Ovary (tissue), 7 donors: ENCODE measurements at regions not wholly inside any gene's neighbourhood (a gene's known extent, or its start where the extent isn't known, plus 50 kb on each side); places are given as distances from the start of the nearest gene placed in this dataset.

Experiments
- DNase-seq, 5 donors: peaks; one replicate each; pipeline ENCODE4 v3.0.0-alpha.2; 2019 to 2020
- H3K27ac ChIP-seq, 2 donors: fragments of 200-600 bp; one replicate each; pipeline versions ENCODE4 v1.5.1 to v1.8.0; 2019 to 2022
- H3K27me3 ChIP-seq: fragments of 200-600 bp; one replicate; pipeline ENCODE4 v1.8.0; 2022
- H3K36me3 ChIP-seq: fragments of 200-600 bp; sonication (generic); one replicate; pipeline ENCODE4 v1.5.1; 2019
- H3K4me1 ChIP-seq: one replicate; pipeline ENCODE4 v1.8.1; 2013; ENCODE audit warnings: mild to moderate bottlenecking, moderate library complexity; ENCODE audit not compliant: insufficient read depth
- H3K4me3 ChIP-seq: fragments of 200-600 bp; sonication (generic); one replicate; pipeline ENCODE4 v1.5.1; 2017
- H3K9me3 ChIP-seq, 2 donors: fragments of 200-600 bp in 1 of 2; sonication (generic) in 1 of 2; one replicate each; pipeline versions ENCODE4 v1.5.1 to v1.8.1; 2013 to 2019; ENCODE audit warnings: mild to moderate bottlenecking in 1 of 2, moderate library complexity in 1 of 2
- EP300 ChIP-seq: sonication (generic); formaldehyde crosslinking; IDR thresholded peaks from one replicate; pipeline ENCODE4 v1.6.1; 2017; ENCODE audit warnings: antibody characterized with exemption
- POLR2A ChIP-seq: fragments of 450-650 bp; IDR thresholded peaks from one replicate; pipeline ENCODE4 v1.6.1; 2017; ENCODE audit warnings: antibody characterized with exemption, mild to moderate bottlenecking, moderate library complexity
- WGBS, 3 donors: extraction: QIAGEN DNeasy Blood & Tissue Kit in 1 of 3; methylation state at CpG; one replicate each; pipeline versions ENCODE4 v1.1.5 to v1.1.7; 2013 to 2017; 5-methylcytosine and 5-hydroxymethylcytosine counted together
- intact Hi-C, 4 donors: fragments of 100-400 bp; cut with DNase I; formaldehyde crosslinking; loops; one replicate each; pipeline versions ENCODE4 v1.11.0 to v1.15.1; 2022 to 2023
- TF ChIP-seq, protein P1 (sequence below), 3 donors: fragments of 450-650 bp in 2 of 3; fragments of 200-600 bp in 1 of 3; IDR thresholded peaks; one replicate each; pipeline versions ENCODE4 v1.5.1 to v1.8.0; 2016 to 2022; ENCODE audit warnings: antibody characterized with exemption in 3 of 3, mild to moderate bottlenecking in 1 of 3
- donor health status: DM: no; HTN: no; CAD: no; lungs with moderate emphysema.
- donor health status: DM: no; HTN: no; CAD: no.
- donor health status: Bipolar disorder and iron deficiency.
- donor health status: DM: no; HTN: no; CAD: no.
- donor health status: DM: yes; HTN: yes; CAD: no.

DNA sequence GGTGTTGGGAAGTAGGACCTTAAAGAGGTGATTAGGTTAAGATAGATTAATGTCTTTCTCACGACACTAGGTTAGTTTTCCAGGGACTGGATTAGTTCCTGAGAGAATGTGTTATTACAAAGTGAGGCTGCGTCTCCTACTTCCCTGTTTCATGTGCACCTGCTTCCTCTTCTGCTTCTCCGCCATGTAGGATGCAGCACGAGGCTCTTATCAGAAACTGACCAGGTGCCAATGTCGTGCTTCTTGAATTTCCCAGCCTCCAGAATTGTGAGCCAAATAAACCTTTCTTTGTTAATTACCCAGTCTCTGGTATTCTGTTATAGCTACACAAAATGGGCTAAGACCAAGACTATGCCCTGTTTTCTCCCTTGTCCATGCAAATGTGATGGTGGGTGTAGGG is 152.2 kb upstream of the LMO4 start:
- Histone ChIP-seq H3K27me3 (no peaks in the 10 kb centered on the region), H3K4me1 (no peaks in the 10 kb centered on the region), H3K9me3 (no peaks in the 10 kb centered on the region), H3K4me3 (no peak overlapping the region), H3K27ac (no peak overlapping the region), H3K36me3 (no peaks in the 10 kb centered on the region)
- DNase-seq: no peak
- TF ChIP-seq EP300: no peak
- TF ChIP-seq POLR2A: no peak
- TF ChIP-seq, protein P1, sequence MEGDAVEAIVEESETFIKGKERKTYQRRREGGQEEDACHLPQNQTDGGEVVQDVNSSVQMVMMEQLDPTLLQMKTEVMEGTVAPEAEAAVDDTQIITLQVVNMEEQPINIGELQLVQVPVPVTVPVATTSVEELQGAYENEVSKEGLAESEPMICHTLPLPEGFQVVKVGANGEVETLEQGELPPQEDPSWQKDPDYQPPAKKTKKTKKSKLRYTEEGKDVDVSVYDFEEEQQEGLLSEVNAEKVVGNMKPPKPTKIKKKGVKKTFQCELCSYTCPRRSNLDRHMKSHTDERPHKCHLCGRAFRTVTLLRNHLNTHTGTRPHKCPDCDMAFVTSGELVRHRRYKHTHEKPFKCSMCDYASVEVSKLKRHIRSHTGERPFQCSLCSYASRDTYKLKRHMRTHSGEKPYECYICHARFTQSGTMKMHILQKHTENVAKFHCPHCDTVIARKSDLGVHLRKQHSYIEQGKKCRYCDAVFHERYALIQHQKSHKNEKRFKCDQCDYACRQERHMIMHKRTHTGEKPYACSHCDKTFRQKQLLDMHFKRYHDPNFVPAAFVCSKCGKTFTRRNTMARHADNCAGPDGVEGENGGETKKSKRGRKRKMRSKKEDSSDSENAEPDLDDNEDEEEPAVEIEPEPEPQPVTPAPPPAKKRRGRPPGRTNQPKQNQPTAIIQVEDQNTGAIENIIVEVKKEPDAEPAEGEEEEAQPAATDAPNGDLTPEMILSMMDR (IDR thresholded peaks at IDR 0.05): no peak
- 55 to 62% (median 57%) methylated on average over 5 of the region's 5 CpGs for WGBS, 3 donors
- intact Hi-C loops: no loop called here

DNA sequence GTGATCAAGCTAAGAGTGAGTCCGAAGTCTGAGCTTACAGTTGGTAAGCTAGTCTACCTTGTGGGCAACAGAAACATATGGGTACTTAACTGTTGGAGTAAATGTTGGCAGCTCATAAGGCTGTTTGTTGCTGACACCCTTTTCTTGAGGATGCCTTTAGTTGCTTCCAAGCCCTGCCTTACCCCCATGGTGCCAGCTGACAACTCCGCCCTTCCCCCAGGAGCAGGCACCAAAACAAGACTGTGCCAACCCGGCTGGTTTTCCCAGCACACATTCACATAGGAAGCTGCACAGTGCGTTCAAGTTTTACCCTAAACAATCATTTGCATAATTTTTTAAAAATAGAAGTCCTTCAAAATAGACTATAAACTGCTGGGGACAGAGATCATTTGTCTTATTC is 150.2 kb upstream of the LMO4 start:
- H3K4me3 ChIP-seq: no peak overlapping the region
- H3K27me3 ChIP-seq: no peaks in the 10 kb centered on the region
- DNase-seq: no peak
- intact Hi-C loops: no loop called here
- 82 to 86% (median 86%) methylated on average over 4 of the region's 4 CpGs for WGBS, 3 donors
- no peaks in the 10 kb centered on the region for H3K4me1 ChIP-seq
- H3K9me3 ChIP-seq: no peaks in the 10 kb centered on the region
- TF ChIP-seq EP300: no peak
- H3K36me3 ChIP-seq: no peaks in the 10 kb centered on the region
- no peak overlapping the region for H3K27ac ChIP-seq

DNA sequence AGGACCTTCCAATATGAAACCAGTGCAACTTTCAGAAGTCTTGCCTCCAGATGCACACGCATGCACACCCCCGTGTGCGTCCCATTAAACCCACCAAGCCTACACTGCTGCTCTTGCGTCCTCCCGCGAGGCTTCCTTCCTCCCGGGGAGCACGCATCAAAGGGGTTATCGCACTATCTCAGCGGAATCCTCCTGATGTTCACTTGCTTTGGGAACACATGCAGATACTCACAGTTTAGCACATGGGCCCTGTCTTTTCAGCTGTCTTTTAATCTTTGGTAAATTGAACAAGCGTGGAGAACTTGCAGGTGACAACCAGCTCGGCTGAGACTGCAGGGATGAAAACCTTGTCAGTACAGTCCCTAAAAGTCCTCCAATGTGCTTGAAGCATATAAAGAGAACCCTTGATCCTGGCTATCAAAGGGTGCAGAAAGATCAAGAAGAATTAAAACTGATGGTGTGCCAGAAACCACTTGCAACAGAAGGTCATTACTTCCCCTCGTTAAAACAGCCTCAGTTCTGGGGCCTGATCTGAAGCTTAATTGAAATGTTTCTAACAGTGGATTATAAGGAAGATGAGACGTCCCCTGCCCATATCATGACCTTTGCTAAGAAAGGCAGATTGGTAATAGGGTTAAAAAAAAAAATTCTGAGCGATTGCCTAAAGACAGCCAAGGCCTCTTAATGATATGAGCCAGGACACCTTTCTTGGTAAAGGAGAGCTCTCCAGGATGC is 149.4 kb upstream of the LMO4 start:
- no peak for DNase-seq
- no peak overlapping the region for H3K4me3 ChIP-seq
- H3K36me3 ChIP-seq: no peaks in the 10 kb centered on the region
- TF ChIP-seq POLR2A (no peak), EP300 (no peak)
- TF ChIP-seq, protein P1 (IDR thresholded peaks at IDR 0.05): no peak
- WGBS, 3 donors: 48 to 62% (median 58%) methylated on average over 15 of the region's 15 CpGs
- intact Hi-C loops: no loop called here
- H3K27ac ChIP-seq: no peak overlapping the region
- no peaks in the 10 kb centered on the region for H3K27me3 ChIP-seq
- no peaks in the 10 kb centered on the region for H3K9me3 ChIP-seq
- no peaks in the 10 kb centered on the region for H3K4me1 ChIP-seq

DNA sequence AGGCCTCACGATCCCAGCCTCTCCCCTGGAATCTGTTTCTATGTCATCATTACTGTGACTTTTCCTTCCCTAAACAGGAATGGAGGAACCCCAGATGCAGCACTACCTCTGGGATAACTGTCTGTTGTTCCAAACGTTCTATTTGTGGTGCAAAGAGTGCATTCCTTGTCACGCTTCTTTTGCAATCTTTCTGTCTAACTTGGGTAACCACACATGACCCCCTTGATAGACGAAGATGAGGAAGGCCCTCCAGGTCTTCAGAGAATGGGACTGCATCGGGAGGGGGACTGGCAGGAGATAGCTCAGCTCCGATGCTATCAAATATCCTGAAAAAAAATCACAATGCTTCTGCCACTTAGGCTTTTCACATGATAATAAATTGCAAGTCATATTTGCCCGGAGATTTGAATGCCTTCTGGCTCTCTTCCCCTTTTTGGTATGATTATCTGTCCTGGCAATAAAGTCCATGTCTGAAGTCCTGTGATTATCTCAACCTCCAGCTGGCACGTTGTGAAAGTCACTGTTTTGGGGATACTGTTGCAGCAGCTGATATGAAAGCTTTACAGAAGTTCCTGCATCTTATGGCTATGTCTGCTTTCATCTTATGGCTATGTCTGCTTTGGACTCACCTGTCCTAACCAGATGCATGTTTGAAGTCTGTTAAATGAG is 148.7 kb upstream of the LMO4 start:
- intact Hi-C loops: loop anchor here in 1 of 4 donors (10.0 kb wide), 1 partner anchor 835 kb away; no protein-coding TSS in a partner anchor
- TF ChIP-seq EP300 (no peak), POLR2A (no peak)
- TF ChIP-seq, protein P1 (IDR thresholded peaks at IDR 0.05): no peak
- Histone ChIP-seq H3K9me3 (no peaks in the 10 kb centered on the region), H3K36me3 (no peaks in the 10 kb centered on the region), H3K4me3 (no peak overlapping the region), H3K27ac (no peak overlapping the region), H3K27me3 (no peaks in the 10 kb centered on the region), H3K4me1 (no peaks in the 10 kb centered on the region)
- DNase-seq: no peak
- 56 to 64% (median 60%) methylated on average over 8 of the region's 8 CpGs for WGBS, 3 donors

DNA sequence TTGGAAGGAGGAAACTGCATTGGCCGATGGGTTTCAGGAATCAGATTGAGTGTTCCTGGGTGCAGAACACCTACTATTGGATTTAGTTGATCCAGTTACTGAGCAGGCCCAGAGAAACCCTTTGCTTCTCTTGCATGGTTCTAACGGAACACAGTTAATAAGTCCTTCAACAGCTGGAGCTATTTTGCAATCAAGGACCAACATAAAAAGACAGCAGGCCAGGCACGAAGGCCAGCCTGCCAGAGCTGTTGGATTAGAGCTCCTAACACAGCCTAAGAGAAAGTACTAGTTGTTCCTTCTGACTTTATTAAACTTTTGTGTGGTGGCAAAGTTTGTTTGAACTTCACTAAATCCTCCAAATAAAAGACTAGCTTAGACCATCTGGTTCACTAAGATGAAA is 148.0 kb upstream of the LMO4 start:
- TF ChIP-seq, protein P1 (IDR thresholded peaks at IDR 0.05): no peak
- TF ChIP-seq POLR2A (no peak), EP300 (no peak)
- no peak overlapping the region for H3K4me3 ChIP-seq
- intact Hi-C loops: loop anchor here in 1 of 4 donors (10.0 kb wide), 1 partner anchor 836 kb away; no protein-coding TSS in a partner anchor
- DNase-seq: no peak
- H3K36me3 ChIP-seq: no peaks in the 10 kb centered on the region
- H3K27me3 ChIP-seq: no peaks in the 10 kb centered on the region
- WGBS, 3 donors: 68 to 75% (median 69%) methylated on average over 3 of the region's 3 CpGs
- H3K9me3 ChIP-seq: no peaks in the 10 kb centered on the region
- no peaks in the 10 kb centered on the region for H3K4me1 ChIP-seq
- no peak overlapping the region for H3K27ac ChIP-seq
